Transverse colon (tissue), 4 donors: ENCODE measurements at regions not wholly inside any gene's neighbourhood (a gene's known extent, or its start where the extent isn't known, plus 50 kb on each side); places are given as distances from the start of the nearest gene placed in this dataset.

ENCODE experiments used
- CTCF ChIP-seq, 5 experiments: fragments of 200-600 bp in 3 of 5; fragments of 450-650 bp in 2 of 5; sonication (generic) in 3 of 5; IDR thresholded peaks; 1 replicate in 2 of 5; 2 replicates in 3 of 5; pipeline ENCODE4 v1.5.1; 2016 to 2017; ENCODE audit warnings: antibody characterized with exemption in 5 of 5, inconsistent platforms in 3 of 5, mild to moderate bottlenecking in 2 of 5, moderate library complexity in 1 of 5
- POLR2A ChIP-seq: fragments of 450-650 bp; IDR thresholded peaks from one replicate; pipeline ENCODE4 v1.6.1; 2016; ENCODE audit warnings: antibody characterized with exemption, mild to moderate bottlenecking, moderate library complexity
- POLR2AphosphoS5 ChIP-seq, 3 donors: sonication (generic); formaldehyde crosslinking; IDR thresholded peaks; one replicate each; pipeline ENCODE4 v1.6.1; 2016; ENCODE audit warnings: antibody characterized with exemption in 3 of 3

GRCh38 chr13:110802260-110802659 is 88.8 kb downstream of the ING1 start:
- TF ChIP-seq CTCF (IDR thresholded peaks at IDR 0.05), result no peak
- no peak for TF ChIP-seq POLR2A
- TF ChIP-seq POLR2AphosphoS5 (IDR thresholded peaks at IDR 0.05), result no peak
